Left lung (tissue), 4 donors: ENCODE measurements at regions not wholly inside any gene's neighbourhood (a gene's known extent, or its start where the extent isn't known, plus 50 kb on each side); places are given as distances from the start of the nearest gene placed in this dataset.

Experiments used
- ATAC-seq: fragments of 200-7000 bp; cut with Tn5 transposase; one replicate; pipeline ENCODE4 v1.9.1; 2020; ENCODE audit warnings: moderate library complexity
- DNase-seq, 4 donors: peaks; one replicate each; pipeline ENCODE4 v3.0.0-alpha.2; 2013 to 2020
- H3K27ac ChIP-seq, 2 donors: fragments of 200-600 bp; sonication (generic) in 1 of 2; one replicate each; pipeline versions ENCODE4 v1.5.0 to v1.8.0; 2020 to 2021
- H3K27me3 ChIP-seq, 2 donors: fragments of 200-600 bp; sonication (generic) in 1 of 2; one replicate each; pipeline versions ENCODE4 v1.5.0 to v1.8.0; 2020 to 2021
- H3K36me3 ChIP-seq, 2 donors: fragments of 200-600 bp; sonication (generic) in 1 of 2; one replicate each; pipeline versions ENCODE4 v1.5.0 to v1.8.0; 2020 to 2021
- H3K4me1 ChIP-seq, 2 donors: fragments of 200-600 bp; one replicate each; pipeline ENCODE4 v1.8.0; 2021
- H3K4me3 ChIP-seq, 2 donors: fragments of 200-600 bp; sonication (generic) in 1 of 2; one replicate each; pipeline versions ENCODE4 v1.5.0 to v1.8.0; 2020 to 2021; ENCODE audit warnings: mild to moderate bottlenecking in 1 of 2
- H3K9me3 ChIP-seq, 2 donors: fragments of 200-600 bp; sonication (generic) in 1 of 2; one replicate each; pipeline versions ENCODE4 v1.5.0 to v1.8.0; 2020 to 2021
- CTCF ChIP-seq, 2 donors: fragments of 200-600 bp; sonication (generic) in 1 of 2; IDR thresholded peaks; one replicate each; pipeline versions ENCODE4 v1.5.0 to v1.8.0; 2021; ENCODE audit warnings: antibody characterized with exemption in 2 of 2
- intact Hi-C, 2 donors: fragments of 100-400 bp; cut with DNase I; formaldehyde crosslinking; loops; one replicate each; pipeline versions ENCODE4 v1.11.2 to v1.14.2; 2022
- donor health status: DM: no; HTN: yes; CAD: no.
- donor health status: DM: no; HTN: no; CAD: no.

DNA sequence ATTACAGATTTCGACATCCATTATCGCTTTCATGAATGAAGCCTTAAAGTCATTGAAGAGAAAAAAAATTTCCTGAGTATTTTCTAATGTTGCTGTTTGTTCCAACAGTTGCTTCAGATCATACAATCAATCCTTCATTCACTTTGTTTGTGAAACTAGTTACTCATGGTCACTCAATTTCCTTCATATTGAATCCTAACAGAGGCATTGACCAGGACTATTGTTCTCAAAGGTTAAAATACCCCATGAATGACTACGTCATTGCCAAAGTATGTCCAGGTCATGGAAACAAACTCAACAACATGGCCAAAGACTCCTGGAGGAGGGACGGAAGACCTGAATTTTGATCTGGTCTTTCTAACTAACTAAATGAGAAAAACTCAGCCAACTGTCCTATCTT, 54.0 kb upstream of the ABCB5 start:
- no peaks in the 10 kb centered on the region for H3K9me3 ChIP-seq
- TF ChIP-seq CTCF (IDR thresholded peaks at IDR 0.05) = no peak
- no peaks in the 10 kb centered on the region for H3K4me1 ChIP-seq
- no peak overlapping the region for H3K4me3 ChIP-seq
- ATAC-seq (no peak), DNase-seq (no peak)
- intact Hi-C loops = no loop called here
- no peaks in the 10 kb centered on the region for H3K27me3 ChIP-seq
- no peaks in the 10 kb centered on the region for H3K36me3 ChIP-seq
- no peak overlapping the region for H3K27ac ChIP-seq

DNA sequence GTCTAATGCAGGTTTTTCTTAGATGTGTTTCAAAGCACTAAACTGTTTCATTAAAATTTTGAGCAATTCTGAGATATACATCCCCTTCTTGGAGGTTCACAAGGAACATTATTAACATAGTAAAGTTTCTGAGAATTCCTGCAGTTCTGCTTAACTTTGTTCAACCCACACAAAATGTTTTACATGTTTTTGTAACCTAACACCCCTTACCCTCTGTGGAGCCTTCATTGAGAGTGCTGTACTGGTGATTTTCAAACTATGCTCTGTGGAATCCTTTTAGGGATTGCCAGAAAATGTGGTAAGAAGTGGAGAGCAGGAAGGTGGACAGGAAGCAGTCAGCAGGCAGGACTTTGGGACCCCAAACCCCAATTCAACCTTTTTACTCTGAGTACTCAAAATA, 53.6 kb upstream of the ABCB5 start:
- Histone ChIP-seq H3K27ac (no peak overlapping the region), H3K4me1 (no peaks in the 10 kb centered on the region), H3K27me3 (no peaks in the 10 kb centered on the region), H3K9me3 (no peaks in the 10 kb centered on the region), H3K36me3 (no peaks in the 10 kb centered on the region), H3K4me3 (no peak overlapping the region)
- intact Hi-C loops = no loop called here
- TF ChIP-seq CTCF (IDR thresholded peaks at IDR 0.05) = no peak
- no peak for ATAC-seq
- DNase-seq = no peak

DNA sequence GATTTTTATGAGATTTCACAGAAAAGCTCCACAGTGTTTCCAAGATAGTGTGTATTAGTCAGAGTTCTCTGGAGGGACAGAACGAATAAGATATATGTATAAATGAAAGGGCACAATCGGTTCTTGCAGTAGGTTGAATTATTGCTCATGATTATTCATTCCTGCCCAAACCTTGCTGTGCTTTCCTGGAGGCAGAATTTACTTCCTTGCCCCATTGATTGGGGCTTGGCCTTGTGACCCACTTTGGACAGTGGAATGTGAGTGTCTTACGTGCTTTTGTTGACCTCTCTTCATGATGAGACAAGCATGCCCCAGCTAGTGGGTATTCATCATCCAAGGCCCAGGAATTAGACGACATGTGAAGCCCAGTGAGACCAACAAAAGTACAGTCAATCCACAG, 53.0 kb upstream of the ABCB5 start:
- Histone ChIP-seq H3K4me1 (no peaks in the 10 kb centered on the region), H3K27ac (no peak overlapping the region), H3K36me3 (no peaks in the 10 kb centered on the region), H3K4me3 (no peak overlapping the region), H3K27me3 (no peaks in the 10 kb centered on the region), H3K9me3 (no peaks in the 10 kb centered on the region)
- TF ChIP-seq CTCF (IDR thresholded peaks at IDR 0.05) = no peak
- no peak for DNase-seq
- intact Hi-C loops = no loop called here
- no peak for ATAC-seq
